ENCODE measurements at regions not wholly inside any gene's neighbourhood (a gene's known extent, or its start where the extent isn't known, plus 50 kb on each side); places are given as distances from the start of the nearest gene placed in this dataset.

DNA sequence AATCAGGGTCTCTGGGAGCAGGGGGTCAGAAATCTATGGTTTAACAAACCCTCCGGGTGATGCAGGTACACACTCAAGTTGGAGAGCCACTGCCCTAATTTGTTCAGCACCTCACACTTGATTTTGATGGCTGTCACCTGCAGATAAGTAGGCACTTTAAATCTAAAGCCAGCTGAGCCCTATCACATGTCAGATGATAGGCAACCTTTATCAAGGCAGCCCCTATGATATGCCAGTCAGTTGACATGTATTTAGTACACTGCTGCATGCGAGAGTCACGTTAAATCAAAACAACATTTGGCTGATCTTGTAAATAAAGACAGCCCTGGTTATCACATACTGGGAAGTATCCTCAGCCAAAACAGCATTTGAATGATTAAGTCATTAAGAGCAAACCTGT lies 104.4 kb upstream of the MCTP2 start:
- no peaks in the 10 kb centered on the region for H3K36me3 ChIP-seq (ENCODE audit: control insufficient read depth, insufficient read depth, low read length)

DNA sequence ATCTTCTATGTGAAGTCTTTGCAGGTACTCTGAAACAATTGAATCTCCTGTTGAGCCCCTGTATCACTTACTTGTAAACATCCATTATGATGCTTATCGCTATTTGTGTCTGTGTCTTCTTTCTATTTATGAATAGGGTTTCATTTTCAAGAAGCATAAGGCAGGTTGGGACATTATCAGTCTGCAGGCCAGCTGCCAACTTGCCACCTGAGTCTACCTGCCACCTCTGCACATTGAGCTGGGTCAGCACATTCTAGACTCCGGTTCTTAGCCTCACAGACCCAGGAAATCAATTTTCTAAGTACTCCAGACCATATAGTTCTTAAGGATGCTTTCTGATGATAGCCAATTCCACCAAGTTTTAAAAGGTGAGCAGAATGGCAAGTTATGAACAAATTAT lies 105.7 kb upstream of the MCTP2 start:
- no peak overlapping the region for H3K9ac ChIP-seq (ENCODE audit: low read length)
- H3K4me1 ChIP-seq (ENCODE audit: control insufficient read depth, insufficient read depth, low read length): no peaks in the 10 kb centered on the region
- no peaks in the 10 kb centered on the region for H3K27me3 ChIP-seq (ENCODE audit: control insufficient read depth, insufficient read depth, low read length)
- H3K4me3 ChIP-seq (ENCODE audit: low read length): no peak overlapping the region
- H3K9me3 ChIP-seq (ENCODE audit: control insufficient read depth, low read length): no peaks in the 10 kb centered on the region
- H3K36me3 ChIP-seq (ENCODE audit: control insufficient read depth, insufficient read depth, low read length): no peaks in the 10 kb centered on the region

More for the DNA sequence above, 104.4 kb upstream of the MCTP2 start:
- no peaks in the 10 kb centered on the region for H3K4me1 ChIP-seq (ENCODE audit: control insufficient read depth, insufficient read depth, low read length)
- H3K4me3 ChIP-seq (ENCODE audit: low read length): no peak overlapping the region
- no peaks in the 10 kb centered on the region for H3K9me3 ChIP-seq (ENCODE audit: control insufficient read depth, low read length)
- no peaks in the 10 kb centered on the region for H3K27me3 ChIP-seq (ENCODE audit: control insufficient read depth, insufficient read depth, low read length)
- H3K9ac ChIP-seq (ENCODE audit: low read length): no peak overlapping the region

DNA sequence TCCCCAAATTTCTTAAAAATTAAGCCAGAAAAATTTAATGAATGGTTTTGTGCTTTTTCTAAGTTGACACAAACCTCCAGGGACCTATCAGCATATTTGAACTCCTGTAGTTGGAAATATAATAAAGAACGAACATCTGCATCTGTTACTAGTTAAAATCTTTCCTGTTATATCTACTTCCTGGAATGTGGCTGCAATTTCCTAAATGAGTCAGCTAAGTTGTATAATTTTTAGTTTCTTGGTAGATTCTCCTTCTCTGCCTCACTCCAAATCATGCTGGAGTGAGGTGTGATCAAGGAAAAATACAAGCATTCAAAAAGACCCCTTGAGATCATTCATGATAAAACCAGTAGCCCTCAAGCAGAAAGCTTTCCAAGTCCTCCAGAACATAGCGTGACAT lies 106.2 kb upstream of the MCTP2 start:
- Histone ChIP-seq H3K4me1 (ENCODE audit: control insufficient read depth, insufficient read depth, low read length) (no peaks in the 10 kb centered on the region), H3K36me3 (ENCODE audit: control insufficient read depth, insufficient read depth, low read length) (no peaks in the 10 kb centered on the region), H3K4me3 (ENCODE audit: low read length) (no peak overlapping the region), H3K9ac (ENCODE audit: low read length) (no peak overlapping the region), H3K9me3 (ENCODE audit: control insufficient read depth, low read length) (no peaks in the 10 kb centered on the region), H3K27me3 (ENCODE audit: control insufficient read depth, insufficient read depth, low read length) (no peaks in the 10 kb centered on the region)

DNA sequence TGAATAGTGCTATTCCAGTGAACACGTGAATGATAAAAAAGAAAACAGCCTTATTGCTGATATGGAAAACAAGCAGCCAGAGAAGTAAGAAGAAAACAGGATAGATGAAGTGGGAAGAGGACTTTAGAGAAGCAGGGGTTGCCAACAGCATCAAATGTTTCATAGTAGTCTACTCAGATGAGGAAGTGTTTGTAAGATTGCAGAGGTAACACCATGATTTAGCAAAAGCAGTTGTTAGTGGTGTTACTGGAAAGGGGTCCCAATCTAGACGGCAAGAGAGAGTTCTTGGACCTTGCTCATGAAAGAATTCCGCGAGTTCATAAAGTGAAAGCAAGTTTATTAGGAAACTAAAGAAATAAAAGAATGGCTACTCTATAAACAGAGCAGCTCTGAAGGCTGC lies 108.8 kb upstream of the MCTP2 start:
- no peaks in the 10 kb centered on the region for H3K4me1 ChIP-seq (ENCODE audit: control insufficient read depth, insufficient read depth, low read length)
- H3K36me3 ChIP-seq (ENCODE audit: control insufficient read depth, insufficient read depth, low read length): no peaks in the 10 kb centered on the region
- no peak overlapping the region for H3K4me3 ChIP-seq (ENCODE audit: low read length)

DNA sequence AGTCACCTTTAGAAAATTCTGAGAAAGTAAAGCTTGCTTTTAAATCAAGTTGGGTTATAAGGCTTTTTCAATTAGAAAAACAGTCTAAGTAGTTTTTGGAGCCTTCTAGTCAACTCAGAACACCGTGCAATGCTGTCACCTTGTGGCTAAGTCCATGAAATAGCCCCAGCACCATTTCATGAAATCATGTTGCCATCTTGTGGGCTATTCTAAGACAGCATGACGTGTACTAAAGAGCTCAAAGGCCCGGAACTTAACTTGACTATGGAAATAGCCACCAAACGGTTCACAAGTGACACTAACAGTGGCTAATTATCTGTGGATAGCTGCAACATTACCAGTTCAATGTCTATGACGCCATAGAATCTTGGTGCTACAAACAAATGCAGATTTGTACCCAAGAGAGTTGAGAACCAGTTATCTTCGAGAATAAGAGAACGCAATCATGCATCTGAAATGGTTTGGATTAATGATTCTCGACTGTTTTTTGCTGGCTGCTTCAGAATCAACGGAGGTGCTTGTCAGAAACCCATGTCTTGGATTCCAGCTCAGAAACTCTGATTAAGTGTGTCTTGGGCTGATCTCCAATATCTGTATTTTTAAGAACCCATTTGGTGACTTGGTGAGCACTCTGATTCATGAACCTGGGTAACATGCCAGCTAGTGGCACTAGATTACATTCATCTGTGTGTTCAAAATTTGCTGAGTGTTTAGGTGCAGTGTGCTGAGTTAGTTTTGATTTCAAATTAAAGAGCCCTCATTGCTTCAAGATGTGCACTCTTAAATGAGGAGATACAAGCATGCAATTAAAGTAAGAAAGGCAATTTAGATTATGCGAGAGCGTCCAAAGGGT lies 111.2 kb upstream of the MCTP2 start:
- Histone ChIP-seq H3K27me3 (ENCODE audit: control insufficient read depth, insufficient read depth, low read length) (no peaks in the 10 kb centered on the region), H3K9me3 (ENCODE audit: control insufficient read depth, low read length) (no peaks in the 10 kb centered on the region), H3K36me3 (ENCODE audit: control insufficient read depth, insufficient read depth, low read length) (no peaks in the 10 kb centered on the region), H3K4me1 (ENCODE audit: control insufficient read depth, insufficient read depth, low read length) (no peaks in the 10 kb centered on the region), H3K4me3 (ENCODE audit: low read length) (no peak overlapping the region), H3K9ac (ENCODE audit: low read length) (no peak overlapping the region)

More for the DNA sequence above, 108.8 kb upstream of the MCTP2 start:
- H3K27me3 ChIP-seq (ENCODE audit: control insufficient read depth, insufficient read depth, low read length): no peaks in the 10 kb centered on the region
- H3K9me3 ChIP-seq (ENCODE audit: control insufficient read depth, low read length): no peaks in the 10 kb centered on the region
- H3K9ac ChIP-seq (ENCODE audit: low read length): no peak overlapping the region

DNA sequence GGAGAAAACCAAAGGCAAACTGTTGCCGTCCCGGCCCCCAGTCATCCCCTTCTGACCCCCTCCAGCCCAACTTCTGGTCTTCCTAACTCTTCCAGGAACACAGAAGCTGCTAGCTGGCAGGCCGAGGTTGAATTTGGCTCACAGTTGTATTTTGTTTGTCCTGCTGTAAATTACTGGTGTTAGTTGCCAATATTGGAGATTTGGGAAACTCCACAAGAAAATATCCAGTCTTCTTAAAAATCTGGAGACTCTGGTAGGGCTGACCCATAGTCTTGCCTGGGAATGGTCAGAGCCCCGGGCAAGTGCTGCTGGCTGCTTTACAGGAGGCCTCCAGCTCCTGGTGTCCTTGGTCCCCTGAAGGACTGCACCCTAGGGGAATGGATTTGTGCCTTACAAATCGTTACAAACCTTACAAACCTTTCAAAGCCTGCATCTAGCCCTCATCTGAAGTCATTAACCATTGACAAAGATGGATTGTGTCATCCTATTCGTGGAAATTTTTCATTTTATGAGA lies 112.0 kb upstream of the MCTP2 start:
- Histone ChIP-seq H3K36me3 (ENCODE audit: control insufficient read depth, insufficient read depth, low read length) (no peaks in the 10 kb centered on the region), H3K27me3 (ENCODE audit: control insufficient read depth, insufficient read depth, low read length) (no peaks in the 10 kb centered on the region), H3K4me3 (ENCODE audit: low read length) (no peak overlapping the region), H3K9me3 (ENCODE audit: control insufficient read depth, low read length) (no peaks in the 10 kb centered on the region), H3K4me1 (ENCODE audit: control insufficient read depth, insufficient read depth, low read length) (no peaks in the 10 kb centered on the region), H3K9ac (ENCODE audit: low read length) (no peak overlapping the region)

DNA sequence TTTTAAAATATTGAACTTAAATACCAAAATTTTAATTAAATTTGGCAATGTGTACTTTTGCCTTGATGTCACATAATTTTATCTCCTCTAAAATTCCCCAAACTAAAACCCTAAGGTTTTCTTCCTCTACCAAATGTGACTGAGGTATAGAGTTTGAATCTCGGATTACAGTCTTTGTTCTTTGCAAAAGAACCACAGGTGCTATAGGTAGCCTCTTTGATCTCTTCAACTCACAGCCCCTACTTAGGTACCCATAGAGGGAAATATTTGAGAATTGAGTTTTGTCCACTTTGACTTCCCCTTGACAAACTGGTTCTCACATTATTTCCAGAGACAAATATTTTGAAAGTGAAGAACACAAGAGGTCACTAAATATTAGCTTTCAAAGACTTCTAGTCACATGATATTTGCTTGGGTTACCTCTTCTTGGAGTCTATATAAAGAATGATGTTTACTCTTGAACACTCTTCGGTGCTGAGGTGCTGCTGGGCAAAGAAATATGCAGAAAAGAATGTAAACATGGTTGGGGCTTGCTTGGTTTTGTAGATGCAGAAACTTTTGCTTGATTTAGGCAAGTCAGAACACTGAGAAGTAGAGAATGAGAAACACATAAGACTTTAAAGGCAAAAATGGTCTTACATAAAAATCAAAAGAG lies 120.8 kb upstream of the MCTP2 start:
- H3K9me3 ChIP-seq (ENCODE audit: control insufficient read depth, low read length): no peaks in the 10 kb centered on the region
- no peak overlapping the region for H3K9ac ChIP-seq (ENCODE audit: low read length)
- H3K4me1 ChIP-seq (ENCODE audit: control insufficient read depth, insufficient read depth, low read length): no peaks in the 10 kb centered on the region
- no peaks in the 10 kb centered on the region for H3K36me3 ChIP-seq (ENCODE audit: control insufficient read depth, insufficient read depth, low read length)
- no peak overlapping the region for H3K4me3 ChIP-seq (ENCODE audit: low read length)
- no peaks in the 10 kb centered on the region for H3K27me3 ChIP-seq (ENCODE audit: control insufficient read depth, insufficient read depth, low read length)

DNA sequence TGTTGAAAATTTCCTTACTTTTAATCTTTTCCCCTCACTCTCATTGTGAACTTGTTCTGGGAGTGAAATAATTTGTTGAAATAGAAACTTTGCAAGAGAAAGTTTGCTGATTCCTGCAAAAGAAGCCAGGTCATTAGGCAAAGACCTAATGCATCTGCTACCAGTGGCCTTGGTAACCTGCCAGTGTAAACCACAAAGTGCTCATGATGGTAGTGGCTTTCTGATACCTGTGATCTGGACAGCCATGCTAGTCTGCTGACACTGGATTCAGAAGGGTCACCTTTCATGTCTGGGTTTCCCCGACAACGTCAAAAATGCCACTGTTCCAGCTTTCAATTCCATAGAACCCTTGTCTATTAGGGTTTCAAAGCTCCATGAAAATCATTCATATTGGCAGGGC lies 123.7 kb upstream of the MCTP2 start:
- no peak overlapping the region for H3K9ac ChIP-seq (ENCODE audit: low read length)
- no peaks in the 10 kb centered on the region for H3K27me3 ChIP-seq (ENCODE audit: control insufficient read depth, insufficient read depth, low read length)
- no peaks in the 10 kb centered on the region for H3K9me3 ChIP-seq (ENCODE audit: control insufficient read depth, low read length)
- no peaks in the 10 kb centered on the region for H3K36me3 ChIP-seq (ENCODE audit: control insufficient read depth, insufficient read depth, low read length)
- no peaks in the 10 kb centered on the region for H3K4me1 ChIP-seq (ENCODE audit: control insufficient read depth, insufficient read depth, low read length)
- no peak overlapping the region for H3K4me3 ChIP-seq (ENCODE audit: low read length)

DNA sequence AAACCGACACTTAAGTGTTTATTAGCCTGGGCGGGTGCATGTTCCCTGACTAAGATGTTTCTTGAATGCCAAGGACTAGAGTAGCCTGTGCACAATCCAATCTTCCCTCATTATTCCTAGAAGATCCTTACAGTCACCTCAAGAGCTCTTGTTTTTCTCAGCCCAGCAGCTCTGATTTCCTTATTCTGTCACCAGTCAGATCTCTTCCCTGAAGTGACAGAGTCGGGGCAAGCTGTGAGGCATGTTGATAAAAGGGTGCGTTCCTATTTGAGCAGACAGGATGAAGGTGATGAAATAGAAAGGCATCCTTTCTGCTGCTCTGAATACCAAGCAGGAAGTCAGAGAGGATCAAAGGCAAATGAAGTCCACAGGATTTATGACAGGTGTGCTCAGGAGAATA lies 125.6 kb upstream of the MCTP2 start:
- no peaks in the 10 kb centered on the region for H3K4me1 ChIP-seq (ENCODE audit: control insufficient read depth, insufficient read depth, low read length)
- H3K4me3 ChIP-seq (ENCODE audit: low read length): no peak overlapping the region
- H3K36me3 ChIP-seq (ENCODE audit: control insufficient read depth, insufficient read depth, low read length): no peaks in the 10 kb centered on the region
- no peaks in the 10 kb centered on the region for H3K27me3 ChIP-seq (ENCODE audit: control insufficient read depth, insufficient read depth, low read length)
- no peak overlapping the region for H3K9ac ChIP-seq (ENCODE audit: low read length)
- H3K9me3 ChIP-seq (ENCODE audit: control insufficient read depth, low read length): no peaks in the 10 kb centered on the region

DNA sequence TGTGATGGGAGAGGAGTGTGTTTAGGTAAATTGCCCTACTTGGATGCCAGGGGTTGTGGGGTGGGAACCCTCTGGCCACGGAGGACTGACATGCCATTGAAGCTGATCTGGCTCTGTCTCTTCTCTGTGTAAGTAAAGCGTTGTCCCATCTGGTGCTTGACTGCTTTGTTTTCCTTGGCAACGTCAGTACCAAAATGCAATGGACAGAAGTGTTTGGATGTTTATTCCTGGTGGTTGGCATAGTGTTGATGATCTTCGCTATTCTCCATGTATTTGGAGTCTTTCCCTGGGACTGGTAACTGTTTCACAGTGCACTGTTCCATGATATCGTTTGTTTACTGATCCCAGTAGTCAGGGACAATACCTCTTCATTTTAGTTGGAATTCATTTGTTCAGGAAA lies 130.5 kb upstream of the MCTP2 start:
- H3K9ac ChIP-seq (ENCODE audit: low read length): no peak overlapping the region
- no peaks in the 10 kb centered on the region for H3K27me3 ChIP-seq (ENCODE audit: control insufficient read depth, insufficient read depth, low read length)

DNA sequence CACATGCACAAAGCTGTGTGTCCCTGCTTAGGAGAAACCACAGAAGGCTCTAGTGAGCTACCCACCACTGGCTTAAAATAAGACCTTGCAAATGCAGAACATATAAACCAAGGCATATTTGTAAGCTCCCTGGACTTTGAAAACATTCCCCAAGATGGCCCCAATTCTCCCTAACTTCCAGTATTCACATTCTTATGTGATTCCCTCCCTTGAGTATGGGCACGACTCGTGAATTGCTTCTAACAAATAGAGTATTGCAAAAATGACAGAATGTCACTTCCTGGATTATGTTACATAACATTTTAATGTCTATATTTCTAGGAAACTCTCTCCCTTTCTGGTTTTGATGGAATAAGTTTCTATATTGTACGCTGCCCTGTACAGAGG lies 131.8 kb upstream of the MCTP2 start:
- H3K4me3 ChIP-seq (ENCODE audit: low read length): no peak overlapping the region
- H3K4me1 ChIP-seq (ENCODE audit: control insufficient read depth, insufficient read depth, low read length): no peaks in the 10 kb centered on the region
- H3K36me3 ChIP-seq (ENCODE audit: control insufficient read depth, insufficient read depth, low read length): no peaks in the 10 kb centered on the region
- H3K9me3 ChIP-seq (ENCODE audit: control insufficient read depth, low read length): no peaks in the 10 kb centered on the region
- no peak overlapping the region for H3K9ac ChIP-seq (ENCODE audit: low read length)
- H3K27me3 ChIP-seq (ENCODE audit: control insufficient read depth, insufficient read depth, low read length): no peaks in the 10 kb centered on the region

More for the DNA sequence above, 130.5 kb upstream of the MCTP2 start:
- Histone ChIP-seq H3K36me3 (ENCODE audit: control insufficient read depth, insufficient read depth, low read length) (no peaks in the 10 kb centered on the region), H3K4me1 (ENCODE audit: control insufficient read depth, insufficient read depth, low read length) (no peaks in the 10 kb centered on the region), H3K4me3 (ENCODE audit: low read length) (no peak overlapping the region), H3K9me3 (ENCODE audit: control insufficient read depth, low read length) (no peaks in the 10 kb centered on the region)

DNA sequence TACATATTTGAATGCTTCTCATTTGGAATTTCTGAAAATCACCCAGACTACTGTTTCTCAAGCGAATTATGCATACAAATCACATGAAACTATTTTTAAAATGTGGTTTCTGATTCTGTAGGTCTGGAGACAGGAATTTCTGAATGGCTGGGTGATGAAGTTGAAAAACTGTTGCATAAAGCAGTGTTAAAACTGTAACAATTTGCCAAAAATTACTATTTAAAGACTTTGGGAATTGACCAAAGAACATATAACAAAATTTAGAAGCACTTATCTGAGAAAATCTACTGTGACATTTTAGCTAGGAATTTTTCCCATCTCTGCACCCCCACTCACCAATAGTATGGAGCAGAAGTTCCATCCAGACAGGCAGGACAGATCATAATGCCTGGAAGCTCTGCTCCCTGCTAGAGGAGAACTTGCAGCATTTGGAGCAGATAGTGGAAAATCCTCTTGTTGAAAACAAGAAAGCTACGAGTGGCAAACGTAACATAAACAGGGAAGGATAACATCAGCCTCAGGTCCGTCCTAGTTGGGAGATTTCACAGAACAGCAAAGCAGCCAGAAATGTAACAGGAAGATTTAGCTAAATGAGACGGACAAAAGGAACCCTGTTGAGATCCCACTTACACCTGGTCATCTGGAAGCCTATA lies 132.3 kb upstream of the MCTP2 start:
- H3K4me3 ChIP-seq (ENCODE audit: low read length): no peak overlapping the region

More for the DNA sequence above, 132.3 kb upstream of the MCTP2 start:
- H3K27me3 ChIP-seq (ENCODE audit: control insufficient read depth, insufficient read depth, low read length): no peaks in the 10 kb centered on the region
- no peaks in the 10 kb centered on the region for H3K9me3 ChIP-seq (ENCODE audit: control insufficient read depth, low read length)
- no peaks in the 10 kb centered on the region for H3K4me1 ChIP-seq (ENCODE audit: control insufficient read depth, insufficient read depth, low read length)
- no peak overlapping the region for H3K9ac ChIP-seq (ENCODE audit: low read length)
- no peaks in the 10 kb centered on the region for H3K36me3 ChIP-seq (ENCODE audit: control insufficient read depth, insufficient read depth, low read length)

All from mucosa of stomach (tissue), 1 donor.